ENCODE measurements at regions not wholly inside any gene's neighbourhood (a gene's known extent, or its start where the extent isn't known, plus 50 kb on each side); places are given as distances from the start of the nearest gene placed in this dataset.
"Not testable (repeated sequence)": the region's sequence is repeated elsewhere in the genome, so short reads cannot be mapped to it uniquely, and the experiment has no call there.

GRCh38 chr7:6882321-6882721 lies 56.2 kb upstream of the CCZ1B start:
- intact Hi-C loops (cut with micrococcal nuclease); DNase-seq; ATAC-seq: not testable (repeated sequence)

GRCh38 chr7:6883756-6884155 lies 57.7 kb upstream of the CCZ1B start:
- DNase-seq; intact Hi-C loops (cut with micrococcal nuclease); ATAC-seq: not testable (repeated sequence)

GRCh38 chr7:6886198-6886597 lies 60.1 kb upstream of the CCZ1B start:
- ATAC-seq (no peak), DNase-seq (no peak)
- intact Hi-C loops (cut with micrococcal nuclease) = no loop called here

- ATAC-seq (peak; percentile 38), DNase-seq (peak; percentile 56)
Measured at GRCh38 chr7:6888267-6889045, 62.4 kb upstream of the CCZ1B start.

GRCh38 chr7:6889252-6889812 lies 63.3 kb upstream of the CCZ1B start:
- intact Hi-C loops (cut with micrococcal nuclease) = no loop called here
- no peak for ATAC-seq
- no peak for DNase-seq

More at GRCh38 chr7:6888267-6889045, 62.4 kb upstream of the CCZ1B start:
- intact Hi-C loops (cut with micrococcal nuclease) = not testable (repeated sequence)

- DNase-seq; intact Hi-C loops (cut with micrococcal nuclease); ATAC-seq: not testable (repeated sequence)
Measured at GRCh38 chr7:6902097-6902518, 76.0 kb upstream of the CCZ1B start.

GRCh38 chr7:6903289-6903688 lies 77.2 kb upstream of the CCZ1B start:
- ATAC-seq; DNase-seq; intact Hi-C loops (cut with micrococcal nuclease): not testable (repeated sequence)

- DNase-seq; ATAC-seq; intact Hi-C loops (cut with micrococcal nuclease): not testable (repeated sequence)
Measured at GRCh38 chr7:6903792-6904191, 77.7 kb upstream of the CCZ1B start.

GRCh38 chr7:6917258-6917657 lies 91.2 kb upstream of the CCZ1B start:
- ATAC-seq = peak; percentile 69
- intact Hi-C loops (cut with micrococcal nuclease) = no loop called here
- peak; percentile 67 for DNase-seq

- ATAC-seq; DNase-seq; intact Hi-C loops (cut with micrococcal nuclease): not testable (repeated sequence)
Measured at GRCh38 chr7:6919169-6919568, 93.1 kb upstream of the CCZ1B start.

GRCh38 chr7:6924523-6924922 lies 98.4 kb upstream of the CCZ1B start:
- DNase-seq; intact Hi-C loops (cut with micrococcal nuclease); ATAC-seq: not testable (repeated sequence)

- DNase-seq; ATAC-seq; intact Hi-C loops (cut with micrococcal nuclease): not testable (repeated sequence)
Measured at GRCh38 chr7:6926193-6927174, 100.4 kb upstream of the CCZ1B start.

GRCh38 chr7:6927643-6928042 lies 101.6 kb upstream of the CCZ1B start:
- DNase-seq; intact Hi-C loops (cut with micrococcal nuclease); ATAC-seq: not testable (repeated sequence)

GRCh38 chr7:6929588-6929987 lies 103.5 kb upstream of the CCZ1B start:
- DNase-seq; ATAC-seq; intact Hi-C loops (cut with micrococcal nuclease): not testable (repeated sequence)

- DNase-seq; intact Hi-C loops (cut with micrococcal nuclease): not testable (repeated sequence)
Measured at GRCh38 chr7:6930081-6930635, 104.1 kb upstream of the CCZ1B start.

GRCh38 chr7:6930787-6931186 lies 104.7 kb upstream of the CCZ1B start:
- peak; percentile 52 for DNase-seq
- intact Hi-C loops (cut with micrococcal nuclease); ATAC-seq: not testable (repeated sequence)

More at GRCh38 chr7:6930081-6930635, 104.1 kb upstream of the CCZ1B start:
- ATAC-seq = not testable (repeated sequence)

GRCh38 chr7:6931456-6931855 lies 105.4 kb upstream of the CCZ1B start:
- DNase-seq; intact Hi-C loops (cut with micrococcal nuclease); ATAC-seq: not testable (repeated sequence)

GRCh38 chr7:6933954-6934632 lies 108.0 kb upstream of the CCZ1B start:
- DNase-seq; intact Hi-C loops (cut with micrococcal nuclease): not testable (repeated sequence)

More at GRCh38 chr7:6933954-6934632, 108.0 kb upstream of the CCZ1B start:
- ATAC-seq = not testable (repeated sequence)

All from left ventricle myocardium superior (tissue), 1 donor.